Astrocyte (in vitro differentiated cells and primary cell): ENCODE measurements at regions not wholly inside any gene's neighbourhood (a gene's known extent, or its start where the extent isn't known, plus 50 kb on each side); places are given as distances from the start of the nearest gene placed in this dataset.

Source experiments
- DNase-seq: peaks from one replicate; pipeline ENCODE4 v3.0.0-alpha.2; 2010; ENCODE audit warnings: low read depth
- FAIRE-seq: peaks from 2 replicates; lab custom pipeline; 2011; peaks lifted over from hg19 to GRCh38; lab: Jason Lieb, UNC
- H2AFZ ChIP-seq: 2 replicates; pipeline ENCODE4 v1.6.0; 2012; ENCODE audit warnings: low read depth, low read length, inconsistent platforms
- H3K27ac ChIP-seq: 2 replicates; pipeline ENCODE4 v1.5.1; 2011; ENCODE audit warnings: low read depth, low read length, inconsistent platforms
- H3K27me3 ChIP-seq: 2 replicates; pipeline ENCODE4 v1.6.0; 2011; ENCODE audit warnings: low read length, inconsistent platforms; ENCODE audit not compliant: insufficient read depth
- H3K36me3 ChIP-seq: 2 replicates; pipeline ENCODE4 v1.5.1; 2011; ENCODE audit warnings: low read length, inconsistent platforms; ENCODE audit not compliant: insufficient read depth
- H3K4me1 ChIP-seq: 2 replicates; pipeline ENCODE4 v1.5.1; 2011; ENCODE audit warnings: low read length, inconsistent platforms; ENCODE audit not compliant: insufficient read depth
- H3K4me2 ChIP-seq: 2 replicates; pipeline ENCODE4 v1.6.0; 2012; ENCODE audit warnings: low read length, inconsistent platforms
- H3K4me3 ChIP-seq: 2 replicates; pipeline ENCODE4 v1.5.1; 2011; ENCODE audit warnings: low read depth, mild to moderate bottlenecking, low read length, inconsistent platforms; ENCODE audit not compliant: insufficient read depth
- H3K79me2 ChIP-seq: 2 replicates; pipeline ENCODE4 v1.6.0; 2012; ENCODE audit warnings: mild to moderate bottlenecking, low read length, inconsistent platforms; ENCODE audit not compliant: insufficient read depth
- H3K9ac ChIP-seq: 2 replicates; pipeline ENCODE4 v1.6.0; 2012; ENCODE audit warnings: mild to moderate bottlenecking, low read length, inconsistent platforms
- H3K9me3 ChIP-seq: 2 replicates; pipeline ENCODE4 v1.5.1; 2012; ENCODE audit warnings: low read depth, mild to moderate bottlenecking, low read length, inconsistent platforms; ENCODE audit not compliant: insufficient read depth
- H4K20me1 ChIP-seq: 2 replicates; pipeline ENCODE4 v1.6.0; 2012; ENCODE audit warnings: low read length, inconsistent platforms; ENCODE audit not compliant: insufficient read depth
- H3K27ac Mint-ChIP-seq: one replicate; pipeline ENCODE4 v1.8.0; 2021; ENCODE audit warnings: mild to moderate bottlenecking, mixed read lengths; ENCODE audit not compliant: unreplicated experiment
- H3K27me3 Mint-ChIP-seq: one replicate; pipeline ENCODE4 v1.8.0; 2021; ENCODE audit warnings: low read depth, mixed read lengths; ENCODE audit not compliant: unreplicated experiment
- H3K36me3 Mint-ChIP-seq: one replicate; pipeline ENCODE4 v1.8.0; 2021; ENCODE audit warnings: low read depth, mixed read lengths; ENCODE audit not compliant: unreplicated experiment
- H3K4me1 Mint-ChIP-seq: one replicate; pipeline ENCODE4 v1.8.0; 2021; ENCODE audit warnings: low read depth, mixed read lengths; ENCODE audit not compliant: unreplicated experiment
- H3K4me3 Mint-ChIP-seq: one replicate; pipeline ENCODE4 v1.8.0; 2021; ENCODE audit warnings: mild to moderate bottlenecking, moderate library complexity, mixed read lengths; ENCODE audit not compliant: unreplicated experiment
- H3K9me3 Mint-ChIP-seq: one replicate; pipeline ENCODE4 v1.8.0; 2021; ENCODE audit warnings: mild to moderate bottlenecking, mixed read lengths; ENCODE audit not compliant: unreplicated experiment
- EZH2 ChIP-seq: IDR thresholded peaks from 2 replicates; pipeline ENCODE4 v1.6.1; 2012; ENCODE audit warnings: mild to moderate bottlenecking, low read length, inconsistent platforms; ENCODE audit not compliant: insufficient read depth
- TF ChIP-seq, protein P1 (sequence below): IDR thresholded peaks from 2 replicates; pipeline ENCODE4 v1.5.1; 2011; ENCODE audit warnings: low read depth, mild to moderate bottlenecking, inconsistent platforms, low read length, moderate library complexity; ENCODE audit not compliant: insufficient read depth

DNA sequence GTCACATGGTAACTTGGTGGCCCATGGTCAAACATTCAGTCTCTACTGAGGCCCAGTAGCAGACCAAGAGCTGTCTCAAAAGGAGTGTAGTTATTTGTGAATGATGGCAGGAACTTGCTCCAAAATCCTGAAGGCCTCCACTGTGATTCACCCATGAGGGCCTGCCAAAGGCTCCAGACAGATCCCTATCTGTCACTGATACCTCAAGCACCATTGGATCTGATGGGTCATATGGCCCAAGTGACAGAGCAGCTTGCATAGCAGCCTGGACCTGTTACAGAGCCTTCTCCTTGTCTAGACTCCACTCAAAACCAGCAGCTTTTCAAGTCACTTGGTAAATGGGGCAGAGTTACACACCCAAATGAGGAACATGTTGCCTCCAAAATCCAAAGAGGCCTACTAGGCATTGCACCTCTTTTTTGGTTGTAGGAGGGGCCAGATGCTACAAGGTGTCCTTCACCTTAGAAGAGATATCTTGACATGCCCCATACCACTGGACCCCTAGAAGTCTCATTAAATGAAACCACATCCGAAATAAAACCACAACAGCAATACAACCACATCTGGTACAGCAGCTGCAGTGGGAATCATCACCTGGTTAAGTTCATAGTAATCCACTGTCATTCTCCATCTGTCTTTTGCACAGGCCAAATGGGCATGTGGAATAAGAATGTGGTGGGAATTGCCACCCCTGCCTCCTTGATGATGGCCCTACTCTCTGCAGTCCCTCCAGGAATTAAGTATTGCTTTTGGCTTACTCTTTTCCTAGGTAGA is 150.4 kb upstream of the MAX start:
- H3K4me1 ChIP-seq: peaks cover 27% of the 10 kb centered on the region
- no peaks in the 10 kb centered on the region for H3K9me3 Mint-ChIP-seq
- no peaks in the 10 kb centered on the region for H3K9me3 ChIP-seq
- no peak overlapping the region for H3K4me3 ChIP-seq
- no peak overlapping the region for H3K9ac ChIP-seq
- no peaks in the 10 kb centered on the region for H3K36me3 ChIP-seq
- no peak for TF ChIP-seq EZH2
- TF ChIP-seq, protein P1, sequence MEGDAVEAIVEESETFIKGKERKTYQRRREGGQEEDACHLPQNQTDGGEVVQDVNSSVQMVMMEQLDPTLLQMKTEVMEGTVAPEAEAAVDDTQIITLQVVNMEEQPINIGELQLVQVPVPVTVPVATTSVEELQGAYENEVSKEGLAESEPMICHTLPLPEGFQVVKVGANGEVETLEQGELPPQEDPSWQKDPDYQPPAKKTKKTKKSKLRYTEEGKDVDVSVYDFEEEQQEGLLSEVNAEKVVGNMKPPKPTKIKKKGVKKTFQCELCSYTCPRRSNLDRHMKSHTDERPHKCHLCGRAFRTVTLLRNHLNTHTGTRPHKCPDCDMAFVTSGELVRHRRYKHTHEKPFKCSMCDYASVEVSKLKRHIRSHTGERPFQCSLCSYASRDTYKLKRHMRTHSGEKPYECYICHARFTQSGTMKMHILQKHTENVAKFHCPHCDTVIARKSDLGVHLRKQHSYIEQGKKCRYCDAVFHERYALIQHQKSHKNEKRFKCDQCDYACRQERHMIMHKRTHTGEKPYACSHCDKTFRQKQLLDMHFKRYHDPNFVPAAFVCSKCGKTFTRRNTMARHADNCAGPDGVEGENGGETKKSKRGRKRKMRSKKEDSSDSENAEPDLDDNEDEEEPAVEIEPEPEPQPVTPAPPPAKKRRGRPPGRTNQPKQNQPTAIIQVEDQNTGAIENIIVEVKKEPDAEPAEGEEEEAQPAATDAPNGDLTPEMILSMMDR: no peak
- no peaks in the 10 kb centered on the region for H3K36me3 Mint-ChIP-seq
- no peak overlapping the region for H3K4me2 ChIP-seq
- H3K27ac ChIP-seq: no peak overlapping the region
- peaks cover 19% of the 10 kb centered on the region for H3K4me1 Mint-ChIP-seq
- H3K27ac Mint-ChIP-seq: no peak overlapping the region
- H3K27me3 Mint-ChIP-seq: no peaks in the 10 kb centered on the region
- H2AFZ ChIP-seq: no peak overlapping the region
- no peaks in the 10 kb centered on the region for H3K79me2 ChIP-seq
- H3K27me3 ChIP-seq: no peaks in the 10 kb centered on the region
- DNase-seq (no peak), FAIRE-seq (no peak)
- no peaks in the 10 kb centered on the region for H4K20me1 ChIP-seq
- no peak overlapping the region for H3K4me3 Mint-ChIP-seq

DNA sequence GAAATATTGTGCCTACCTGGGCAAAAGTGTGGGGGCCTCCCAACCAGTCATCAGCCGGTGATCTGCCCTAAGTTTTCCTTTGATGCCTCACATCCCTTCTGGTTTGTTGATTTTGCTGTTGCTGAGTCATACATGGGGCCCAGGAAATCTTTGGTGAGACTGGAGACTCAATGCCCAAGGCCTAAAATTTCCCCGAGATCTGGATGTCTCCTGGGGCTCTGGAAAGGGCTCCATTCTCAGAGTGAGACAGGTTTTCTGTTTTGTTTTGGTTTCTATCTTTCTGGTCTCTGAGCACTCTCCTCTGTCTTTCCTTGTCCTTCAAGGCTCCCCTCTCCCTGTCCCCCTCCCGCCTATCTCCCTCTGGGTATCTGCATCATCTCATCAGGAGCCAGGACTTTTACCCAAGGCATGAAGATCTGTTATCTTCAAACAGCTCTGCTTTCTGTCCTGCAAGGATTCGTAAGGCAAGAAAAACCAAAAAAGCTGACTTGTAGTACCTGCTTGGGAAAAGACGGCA is 152.8 kb upstream of the MAX start:
- Histone ChIP-seq H3K79me2 (no peaks in the 10 kb centered on the region), H3K9ac (peak overlapping the region; percentile 35), H3K27me3 (no peaks in the 10 kb centered on the region), H2AFZ (peak overlapping the region; percentile 2), H3K4me2 (peak overlapping the region; percentile 61), H4K20me1 (no peaks in the 10 kb centered on the region), H3K4me3 (no peak overlapping the region), H3K27ac (peak overlapping the region; percentile 63), H3K36me3 (no peaks in the 10 kb centered on the region), H3K4me1 (peaks cover 38% of the 10 kb centered on the region), H3K9me3 (no peaks in the 10 kb centered on the region)
- Mint-ChIP-seq H3K36me3 (no peaks in the 10 kb centered on the region), H3K4me1 (peaks cover 31% of the 10 kb centered on the region), H3K27ac (peak overlapping the region; percentile 62), H3K27me3 (no peaks in the 10 kb centered on the region), H3K9me3 (peaks cover 4% of the 10 kb centered on the region), H3K4me3 (no peak overlapping the region)
- peak; percentile 68 for DNase-seq
- no peak for FAIRE-seq
- TF ChIP-seq EZH2: no peak
- TF ChIP-seq, protein P1: no peak
